Pons (tissue), 1 donor: ENCODE measurements at regions not wholly inside any gene's neighbourhood (a gene's known extent, or its start where the extent isn't known, plus 50 kb on each side); places are given as distances from the start of the nearest gene placed in this dataset.
A peak's percentile ranks its signal among the peaks of the same experiment; 100 is the strongest.
"Not testable (repeated sequence)": the region's sequence is repeated elsewhere in the genome, so short reads cannot be mapped to it uniquely, and the experiment has no call there.

Source experiments
- DNase-seq: peaks from one replicate; pipeline ENCODE4 v3.0.0-alpha.2; 2016; ENCODE audit warnings: low spot score

GRCh38 chr10:31187607-31188210, 131.3 kb upstream of the ZEB1 start:
- no peak for DNase-seq

- DNase-seq, result no peak
These were observed 130.1 kb upstream of the ZEB1 start for GRCh38 chr10:31188792-31189406.

- no peak for DNase-seq
These were observed 128.5 kb upstream of the ZEB1 start for GRCh38 chr10:31190488-31190887.

GRCh38 chr10:31192475-31192874, 126.5 kb upstream of the ZEB1 start:
- DNase-seq, result no peak

GRCh38 chr10:31194986-31195385, 124.0 kb upstream of the ZEB1 start:
- no peak for DNase-seq

DNA sequence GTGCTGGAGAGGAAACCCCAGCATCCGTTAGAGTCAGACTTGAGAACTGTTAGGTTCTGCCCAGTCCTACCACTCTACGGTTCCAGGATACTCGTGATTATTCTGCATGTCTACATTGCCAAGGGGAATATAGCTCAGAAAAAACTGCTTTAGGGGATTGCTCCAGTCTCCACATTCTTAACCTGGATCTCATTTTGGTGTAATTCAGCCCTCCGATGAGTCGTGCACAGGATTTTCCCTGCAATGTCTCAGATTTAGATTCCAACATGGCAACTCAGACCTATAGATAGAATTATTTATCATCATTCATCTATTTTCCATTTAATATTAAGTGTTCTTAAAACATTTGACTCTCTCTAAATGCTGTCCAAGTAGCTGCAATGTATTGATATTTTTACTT, 121.1 kb upstream of the ZEB1 start:
- DNase-seq, result no peak

GRCh38 chr10:31204090-31204489, 114.9 kb upstream of the ZEB1 start:
- no peak for DNase-seq

- DNase-seq, result no peak
These were observed 111.4 kb upstream of the ZEB1 start for GRCh38 chr10:31207636-31208035.

GRCh38 chr10:31209478-31209877, 109.5 kb upstream of the ZEB1 start:
- DNase-seq, result no peak

GRCh38 chr10:31210190-31210589, 108.8 kb upstream of the ZEB1 start:
- no peak for DNase-seq

DNA sequence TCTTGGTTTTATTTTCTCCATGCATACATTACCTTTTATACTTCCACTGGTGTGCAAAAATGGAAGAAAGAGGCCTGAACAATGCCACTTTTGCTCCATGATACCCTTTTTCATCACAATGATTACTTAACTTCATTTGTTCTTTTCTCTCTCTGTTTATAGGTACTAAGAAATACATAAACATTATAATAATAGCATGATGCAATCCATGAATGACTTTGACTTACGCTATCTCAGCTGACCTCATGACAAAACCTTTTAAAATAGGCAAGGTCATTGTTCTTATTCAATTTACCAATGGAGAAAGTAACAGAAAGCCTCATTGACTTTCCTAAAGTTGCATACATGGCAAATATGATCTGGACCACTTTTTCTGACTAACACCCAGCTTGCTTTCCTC, 105.1 kb upstream of the ZEB1 start:
- DNase-seq, result no peak

DNA sequence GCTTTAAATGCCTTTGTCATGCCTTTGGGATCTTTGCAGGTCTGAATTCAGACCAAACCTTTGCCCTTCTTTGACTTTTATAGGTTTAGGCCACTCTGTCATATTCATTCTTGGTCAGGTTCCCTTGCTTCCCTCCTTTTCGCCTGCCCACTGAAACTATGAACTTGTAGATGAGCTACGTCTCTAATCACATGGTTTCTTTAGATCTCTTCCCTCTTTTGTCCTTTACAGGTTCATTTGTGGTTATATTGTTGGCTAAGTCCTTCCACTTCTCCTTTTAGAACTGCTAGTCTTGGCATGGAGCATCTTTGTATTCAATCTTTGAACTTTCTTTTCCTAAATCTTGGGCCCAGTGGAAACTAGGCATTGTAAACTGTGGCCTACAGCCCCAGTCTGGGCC, 104.0 kb upstream of the ZEB1 start:
- peak; percentile 77 for DNase-seq

DNA sequence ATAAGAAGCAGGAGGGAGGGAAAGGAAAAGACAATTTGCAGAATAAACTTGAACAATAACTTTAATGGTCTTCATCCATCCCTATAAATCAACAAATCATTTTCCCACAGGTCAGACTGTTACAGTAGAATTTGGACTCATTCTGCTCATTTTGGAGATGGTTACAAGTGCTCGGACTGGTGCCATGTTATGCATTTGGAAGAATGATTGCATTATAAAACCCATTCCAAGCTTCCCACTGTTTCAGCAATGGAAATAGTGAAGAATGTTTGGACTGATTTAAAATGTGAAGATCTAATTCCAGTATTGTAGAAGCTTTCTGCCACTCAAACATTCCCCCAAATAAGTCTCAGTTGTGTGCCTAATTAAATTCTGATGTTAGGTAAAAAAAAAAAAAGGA, 99.7 kb upstream of the ZEB1 start:
- DNase-seq, result no peak

GRCh38 chr10:31228780-31229179, 90.2 kb upstream of the ZEB1 start:
- not testable (repeated sequence) for DNase-seq

- DNase-seq, result no peak
These were observed 79.1 kb upstream of the ZEB1 start for GRCh38 chr10:31239961-31240360.

DNA sequence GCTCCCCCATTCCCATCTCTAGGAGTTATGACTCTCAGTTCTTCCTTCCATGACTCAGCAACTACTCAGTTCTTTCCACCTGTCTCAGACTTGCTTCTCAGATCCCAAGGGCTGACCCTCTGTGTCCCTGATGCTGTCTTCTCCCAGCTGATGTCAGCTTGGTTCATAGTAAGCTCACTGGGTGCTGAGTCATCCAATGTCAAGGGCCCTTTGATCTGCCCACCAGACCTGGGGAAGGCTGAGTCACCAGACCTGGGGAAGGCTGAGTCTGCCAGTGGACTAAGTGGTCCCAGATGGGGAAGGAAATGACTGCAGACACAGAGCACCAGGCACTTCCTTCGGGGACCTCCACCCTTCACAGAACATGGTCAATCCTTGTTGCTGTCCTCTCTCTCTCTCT, 76.1 kb upstream of the ZEB1 start:
- DNase-seq, result peak; percentile 14

GRCh38 chr10:31251118-31251517, 67.9 kb upstream of the ZEB1 start:
- DNase-seq, result not testable (repeated sequence)

- no peak for DNase-seq
These were observed 65.8 kb upstream of the ZEB1 start for GRCh38 chr10:31253237-31253636.

DNA sequence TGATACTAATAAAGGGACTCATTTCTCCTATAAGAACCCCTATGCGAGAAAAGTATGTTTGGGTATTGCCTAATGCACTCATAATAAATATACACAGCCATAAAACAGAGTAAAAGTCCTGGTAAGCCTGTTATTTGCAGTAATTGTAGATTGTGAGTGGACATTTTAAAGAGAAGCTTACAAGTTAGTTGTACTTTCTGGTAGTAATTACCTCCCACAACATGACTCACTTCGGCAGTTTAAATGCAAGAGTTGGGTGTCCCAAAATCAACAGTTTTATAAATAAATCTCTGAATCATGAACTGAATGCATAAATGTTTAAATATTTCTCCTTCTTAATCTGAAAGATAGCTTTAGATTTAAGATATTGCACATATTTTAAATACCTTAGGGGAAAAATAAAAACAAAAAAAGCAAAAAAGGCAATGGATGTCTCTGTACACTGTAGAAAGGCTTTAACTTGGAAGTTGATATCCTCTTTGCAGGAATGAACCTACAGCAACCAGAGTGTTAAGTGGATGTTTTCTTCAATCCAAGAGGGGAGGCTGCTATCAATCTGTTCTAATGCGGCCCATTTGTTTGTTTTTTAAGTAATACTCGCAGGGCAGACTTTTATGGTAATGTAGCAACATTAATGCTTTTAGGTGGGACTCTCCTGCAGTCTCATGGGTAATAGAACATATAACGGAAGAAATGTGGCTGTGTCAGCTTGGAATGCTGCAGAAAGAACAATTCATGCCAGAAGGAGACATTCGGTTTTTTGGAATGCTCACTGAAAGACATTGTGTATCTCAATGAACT, 57.3 kb upstream of the ZEB1 start:
- no peak for DNase-seq

GRCh38 chr10:31262672-31263071, 56.3 kb upstream of the ZEB1 start:
- DNase-seq, result peak; percentile 7

GRCh38 chr10:31263903-31264302, 55.1 kb upstream of the ZEB1 start:
- DNase-seq, result no peak

DNA sequence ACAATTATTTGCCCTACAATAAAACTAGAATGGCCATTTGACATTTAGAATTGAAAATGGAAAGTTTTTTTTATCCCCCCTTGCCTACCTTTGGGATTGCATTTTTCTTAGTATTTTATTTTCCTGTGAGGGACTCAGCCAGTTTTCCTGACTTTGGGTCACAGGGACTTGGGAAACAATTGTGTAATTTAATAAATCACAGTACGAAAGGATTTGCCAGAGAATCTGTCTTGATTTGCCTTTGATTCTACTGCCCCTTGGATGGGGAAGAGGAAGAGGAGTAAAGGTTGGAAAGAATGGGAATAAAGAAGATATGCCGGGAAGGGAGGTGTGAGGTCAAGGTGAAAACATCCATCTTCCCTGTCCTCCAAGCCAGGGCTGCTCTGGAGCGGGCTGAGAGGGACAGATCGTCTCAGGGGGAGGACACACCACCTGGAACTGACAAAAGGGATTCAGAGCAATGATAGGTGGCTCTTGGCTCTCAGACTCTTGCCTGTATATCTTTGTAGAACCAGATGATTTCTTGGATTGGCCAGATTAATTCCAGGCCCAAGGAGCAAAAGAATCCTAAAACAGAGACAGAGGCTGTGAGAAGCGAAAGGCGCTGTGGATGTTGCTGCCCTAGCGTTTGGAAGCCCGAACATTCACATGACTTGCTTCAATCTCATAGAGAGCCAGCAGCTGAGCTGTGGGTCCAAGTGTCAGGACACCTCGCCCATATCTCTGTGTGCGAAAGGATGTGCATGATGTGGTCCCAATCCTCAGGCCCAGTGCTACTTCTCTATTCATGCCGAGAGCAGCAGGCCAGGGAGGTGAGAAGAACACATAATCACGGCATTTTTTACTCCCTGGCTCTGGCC, 50.3 kb upstream of the ZEB1 start:
- DNase-seq, result no peak
